Endothelial cell of umbilical vein (primary cell): ENCODE measurements at regions not wholly inside any gene's neighbourhood (a gene's known extent, or its start where the extent isn't known, plus 50 kb on each side); places are given as distances from the start of the nearest gene placed in this dataset.

ENCODE experiments used
- BruUV-seq: library from RNA; stranded (reverse); fragments of 400-500 nt; replicated peaks from 2 replicates; lab custom pipeline; 2021; lab: Mats Ljungman, UMichigan
- CTCF ChIA-PET: fragments of 300-600, 350-600 bp; sonication (Branson Sonifier 250); formaldehyde crosslinking; loops from one replicate; lab custom pipeline; 2021; ENCODE audit warnings: antibody characterized with exemption, inconsistent platforms; lab: Charles Lee
- POLR2A ChIA-PET: fragments of 300-600, 350-600 bp; sonication (Branson Sonifier 250); formaldehyde crosslinking; loops from one replicate; lab custom pipeline; 2021; ENCODE audit warnings: antibody characterized with exemption, inconsistent platforms; lab: Charles Lee
- DNase-seq: peaks from one replicate; pipeline ENCODE4 v3.0.0-alpha.2; 2011; ENCODE audit warnings: low read depth, low spot score
- FAIRE-seq: peaks from 2 replicates; lab custom pipeline; 2011; peaks lifted over from hg19 to GRCh38; lab: Jason Lieb, UNC
- H2AFZ ChIP-seq: 2 replicates; pipeline ENCODE4 v1.6.0; 2012; ENCODE audit warnings: low read depth, low read length, control low read depth, inconsistent platforms
- H3K27ac ChIP-seq: 2 replicates; pipeline ENCODE4 v1.5.1; 2011; ENCODE audit warnings: low read depth, mild to moderate bottlenecking, control low read depth, low read length, moderate library complexity; ENCODE audit not compliant: insufficient read depth
- H3K27me3 ChIP-seq, 2 experiments: 2 replicates each; pipeline versions ENCODE4 v1.6.0 to v1.6.1; 2011; ENCODE audit warnings: low read length in 2 of 2, mixed read lengths in 1 of 2; ENCODE audit not compliant: control insufficient read depth in 2 of 2, insufficient read depth in 2 of 2
- H3K36me3 ChIP-seq, 2 experiments: 2 replicates in 1 of 2; 3 replicates in 1 of 2; pipeline ENCODE4 v1.5.1; 2011; ENCODE audit warnings: low read length in 2 of 2, mild to moderate bottlenecking in 1 of 2, moderate library complexity in 1 of 2; ENCODE audit not compliant: control insufficient read depth in 2 of 2, insufficient read depth in 2 of 2; ENCODE audit errors: extremely low read depth in 1 of 2
- H3K4me1 ChIP-seq: 3 replicates; pipeline ENCODE4 v1.5.1; 2011; ENCODE audit warnings: mild to moderate bottlenecking, low read length; ENCODE audit not compliant: control insufficient read depth, insufficient read depth; ENCODE audit errors: extremely low read depth
- H3K4me2 ChIP-seq: 2 replicates; pipeline ENCODE4 v1.6.1; 2011; ENCODE audit warnings: low read length, control low read depth, mixed read lengths; ENCODE audit not compliant: insufficient read depth
- H3K4me3 ChIP-seq, 3 experiments: fragments of 200-600 bp in 1 of 3; sonication (generic), shearing (Covaris generic) in 1 of 3; replicated peaks in 1 of 3; 2 replicates each; pipeline ENCODE4 v1.5.1; 2011 to 2016; ENCODE audit warnings: control low read depth in 3 of 3, low read length in 3 of 3, mild to moderate bottlenecking in 2 of 3, inconsistent platforms in 1 of 3, low read depth in 1 of 3, moderate library complexity in 1 of 3; ENCODE audit not compliant: insufficient read depth in 1 of 3
- H3K79me2 ChIP-seq: 2 replicates; pipeline ENCODE4 v1.6.0; 2012; ENCODE audit warnings: low read length, inconsistent platforms; ENCODE audit not compliant: control insufficient read depth, insufficient read depth
- H3K9ac ChIP-seq: replicated peaks from 2 replicates; pipeline ENCODE3; 2011; ENCODE audit warnings: low read length, control low read depth; ENCODE audit not compliant: insufficient read depth; ENCODE audit errors: extremely low read depth
- H3K9me1 ChIP-seq: replicated peaks from 3 replicates; pipeline ENCODE4 v1.6.0; 2011; ENCODE audit warnings: mild to moderate bottlenecking, low read length; ENCODE audit not compliant: control insufficient read depth, insufficient read depth; ENCODE audit errors: extremely low read depth
- H3K9me3 ChIP-seq: replicated peaks from 2 replicates; pipeline ENCODE4 v1.5.1; 2012; ENCODE audit warnings: low read length, inconsistent platforms; ENCODE audit not compliant: control insufficient read depth, insufficient read depth
- H4K20me1 ChIP-seq: replicated peaks from 2 replicates; pipeline ENCODE3; 2011; ENCODE audit warnings: mild to moderate bottlenecking, low read length; ENCODE audit not compliant: control insufficient read depth, insufficient read depth; ENCODE audit errors: extremely low read depth
- EZH2 ChIP-seq: IDR thresholded peaks from 2 replicates; pipeline ENCODE4 v1.6.1; 2012; ENCODE audit warnings: borderline replicate concordance, low read depth, mild to moderate bottlenecking, moderate library complexity, low read length, inconsistent platforms; ENCODE audit not compliant: severe bottlenecking
- FOS ChIP-seq: IDR thresholded peaks from 2 replicates; pipeline ENCODE4 v1.6.1; 2011; ENCODE audit warnings: mild to moderate bottlenecking, low read length, moderate library complexity, borderline replicate concordance; ENCODE audit not compliant: insufficient read depth
- GATA2 ChIP-seq: IDR thresholded peaks from 2 replicates; pipeline ENCODE4 v1.7.0; 2011; ENCODE audit warnings: low read depth, mild to moderate bottlenecking, moderate library complexity, mixed read lengths, low read length; ENCODE audit not compliant: insufficient read length, insufficient read depth
- JUN ChIP-seq: IDR thresholded peaks from 2 replicates; pipeline ENCODE4 v1.6.1; 2011; ENCODE audit warnings: borderline replicate concordance, low read depth; ENCODE audit not compliant: insufficient read length, insufficient read depth
- MYC ChIP-seq: IDR thresholded peaks from one replicate; pipeline ENCODE4 v1.6.1; 2011; ENCODE audit warnings: mild to moderate bottlenecking, low read depth, low read length
- POLR2A ChIP-seq: IDR thresholded peaks from 2 replicates; pipeline ENCODE4 v1.6.1; 2012; ENCODE audit warnings: low read depth, mild to moderate bottlenecking, control low read depth, low read length
- POLR2AphosphoS5 ChIP-seq: IDR thresholded peaks from 2 replicates; pipeline ENCODE4 v1.6.1; 2012; ENCODE audit warnings: low read depth, mild to moderate bottlenecking, control low read depth, low read length, moderate library complexity; ENCODE audit not compliant: insufficient read depth
- dilution Hi-C: fragments of 300-500 bp; cut with MboI; formaldehyde crosslinking; loops from one replicate; pipeline ENCODE4 v1.15.0; 2019; ENCODE audit warnings: low sequenced_read_pairs; ENCODE audit not compliant: extremely low pct_ligation_motif_present
- intact Hi-C: fragments of 100-400 bp; cut with micrococcal nuclease; formaldehyde crosslinking; loops from one replicate; pipeline ENCODE4 v1.10.0; 2022
- TF ChIP-seq, protein P1 (sequence below): IDR thresholded peaks from 2 replicates; pipeline ENCODE4 v1.6.1; 2011; ENCODE audit not compliant: insufficient read depth, insufficient read length
- TF ChIP-seq, protein P2 (sequence below), 2 donors: IDR thresholded peaks; 1 replicate in 1 of 2; 2 replicates in 1 of 2; pipeline ENCODE4 v1.5.1; 2011; ENCODE audit warnings: low read length in 2 of 2, mild to moderate bottlenecking in 2 of 2, moderate library complexity in 2 of 2, control low read depth in 1 of 2, inconsistent platforms in 1 of 2, low read depth in 1 of 2; ENCODE audit not compliant: insufficient read depth in 1 of 2; ENCODE audit errors: extremely low read depth in 1 of 2

- no peak overlapping the region for H3K4me2 ChIP-seq
- DNase-seq = no peak
- H3K9me1 ChIP-seq = no peaks in the 10 kb centered on the region
- no peak overlapping the region for H2AFZ ChIP-seq
- no peak for FAIRE-seq
- no peaks in the 10 kb centered on the region for H3K36me3 ChIP-seq
- peaks cover 4% of the 10 kb centered on the region for H3K4me1 ChIP-seq
- no peak overlapping the region for H3K9ac ChIP-seq
- no TSS peak for BruUV-seq
- H3K9me3 ChIP-seq = no peaks in the 10 kb centered on the region
- no peaks in the 10 kb centered on the region for H3K79me2 ChIP-seq
- H3K27ac ChIP-seq = no peak overlapping the region
- TF ChIP-seq POLR2AphosphoS5 (no peak), MYC (no peak), POLR2A (no peak), GATA2 (no peak), JUN (no peak), EZH2 (no peak), FOS (no peak)
- TF ChIP-seq, protein P1, sequence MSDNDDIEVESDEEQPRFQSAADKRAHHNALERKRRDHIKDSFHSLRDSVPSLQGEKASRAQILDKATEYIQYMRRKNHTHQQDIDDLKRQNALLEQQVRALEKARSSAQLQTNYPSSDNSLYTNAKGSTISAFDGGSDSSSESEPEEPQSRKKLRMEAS = no peak
- TF ChIP-seq, protein P2, sequence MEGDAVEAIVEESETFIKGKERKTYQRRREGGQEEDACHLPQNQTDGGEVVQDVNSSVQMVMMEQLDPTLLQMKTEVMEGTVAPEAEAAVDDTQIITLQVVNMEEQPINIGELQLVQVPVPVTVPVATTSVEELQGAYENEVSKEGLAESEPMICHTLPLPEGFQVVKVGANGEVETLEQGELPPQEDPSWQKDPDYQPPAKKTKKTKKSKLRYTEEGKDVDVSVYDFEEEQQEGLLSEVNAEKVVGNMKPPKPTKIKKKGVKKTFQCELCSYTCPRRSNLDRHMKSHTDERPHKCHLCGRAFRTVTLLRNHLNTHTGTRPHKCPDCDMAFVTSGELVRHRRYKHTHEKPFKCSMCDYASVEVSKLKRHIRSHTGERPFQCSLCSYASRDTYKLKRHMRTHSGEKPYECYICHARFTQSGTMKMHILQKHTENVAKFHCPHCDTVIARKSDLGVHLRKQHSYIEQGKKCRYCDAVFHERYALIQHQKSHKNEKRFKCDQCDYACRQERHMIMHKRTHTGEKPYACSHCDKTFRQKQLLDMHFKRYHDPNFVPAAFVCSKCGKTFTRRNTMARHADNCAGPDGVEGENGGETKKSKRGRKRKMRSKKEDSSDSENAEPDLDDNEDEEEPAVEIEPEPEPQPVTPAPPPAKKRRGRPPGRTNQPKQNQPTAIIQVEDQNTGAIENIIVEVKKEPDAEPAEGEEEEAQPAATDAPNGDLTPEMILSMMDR (IDR thresholded peaks at IDR 0.05; ENCODE audit: extremely low read depth in 1 of 2, insufficient read depth in 1 of 2, low read depth in 1 of 2, low read length in 2 of 2) = no peak
- dilution Hi-C loops = no loop called here
- POLR2A ChIA-PET = no interaction called here
- CTCF ChIA-PET = no interaction called here
- no peaks in the 10 kb centered on the region for H3K27me3 ChIP-seq
- no peaks in the 10 kb centered on the region for H4K20me1 ChIP-seq
- intact Hi-C loops = no loop called here
- H3K4me3 ChIP-seq = no peak overlapping the region
Measured at GRCh38 chr1:94754095-94754494, 66.1 kb upstream of the SLC44A3 start.
